ENCODE measurements at regions not wholly inside any gene's neighbourhood (a gene's known extent, or its start where the extent isn't known, plus 50 kb on each side); places are given as distances from the start of the nearest gene placed in this dataset.

DNA sequence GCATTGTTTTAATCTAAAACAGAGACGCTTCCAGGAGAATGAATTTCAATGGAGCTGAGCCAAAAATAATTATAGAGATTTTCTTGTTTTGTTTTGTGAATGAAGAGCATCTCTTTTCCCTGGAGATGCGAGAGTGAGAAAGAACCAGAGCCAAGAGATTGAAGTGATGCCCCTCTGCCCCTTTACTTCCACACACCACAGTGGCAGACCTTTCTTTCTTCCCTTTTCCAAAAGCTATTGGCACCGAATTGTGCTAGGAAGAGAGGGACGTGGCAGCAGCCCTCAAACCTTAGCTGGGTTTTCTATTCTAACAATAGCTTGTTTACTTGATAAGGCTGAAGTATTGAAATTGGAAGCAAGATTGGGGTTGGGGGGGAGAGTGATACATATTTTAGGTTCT is 133.0 kb upstream of the TMEM161B start:
- peaks cover 6% of the 10 kb centered on the region; the same call in 1 of the 2 replicates for H3K27me3 ChIP-seq (ENCODE audit: insufficient read depth)
- no peaks in the 10 kb centered on the region for H3K79me2 ChIP-seq (replicated peaks; ENCODE audit: insufficient read depth)
- H3K36me3 Mint-ChIP-seq (ENCODE audit: low read depth): no peaks in the 10 kb centered on the region
- no peak overlapping the region for H3K4me3 Mint-ChIP-seq
- H3K36me3 ChIP-seq (ENCODE audit: insufficient read depth): no peaks in the 10 kb centered on the region
- no peaks in the 10 kb centered on the region for H3F3A ChIP-seq (replicated peaks; ENCODE audit: low read depth)
- no peaks in the 10 kb centered on the region for H4K20me1 ChIP-seq (replicated peaks; ENCODE audit: insufficient read depth)
- peaks cover 37% of the 10 kb centered on the region for H3K4me1 Mint-ChIP-seq
- peaks cover 52% of the 10 kb centered on the region for H3K4me1 ChIP-seq (ENCODE audit: insufficient read depth)
- TF ChIP-seq ZNF331 (CRISPR knock-in tag; IDR thresholded peaks at IDR 0.05; ENCODE audit: low read depth): no peak
- TF ChIP-seq NANOG (IDR thresholded peaks at IDR 0.05; ENCODE audit: borderline replicate concordance): no peak
- TF ChIP-seq POLR2AphosphoS5 (IDR thresholded peaks at IDR 0.05; ENCODE audit: low read depth): no peak
- TF ChIP-seq, protein P1, sequence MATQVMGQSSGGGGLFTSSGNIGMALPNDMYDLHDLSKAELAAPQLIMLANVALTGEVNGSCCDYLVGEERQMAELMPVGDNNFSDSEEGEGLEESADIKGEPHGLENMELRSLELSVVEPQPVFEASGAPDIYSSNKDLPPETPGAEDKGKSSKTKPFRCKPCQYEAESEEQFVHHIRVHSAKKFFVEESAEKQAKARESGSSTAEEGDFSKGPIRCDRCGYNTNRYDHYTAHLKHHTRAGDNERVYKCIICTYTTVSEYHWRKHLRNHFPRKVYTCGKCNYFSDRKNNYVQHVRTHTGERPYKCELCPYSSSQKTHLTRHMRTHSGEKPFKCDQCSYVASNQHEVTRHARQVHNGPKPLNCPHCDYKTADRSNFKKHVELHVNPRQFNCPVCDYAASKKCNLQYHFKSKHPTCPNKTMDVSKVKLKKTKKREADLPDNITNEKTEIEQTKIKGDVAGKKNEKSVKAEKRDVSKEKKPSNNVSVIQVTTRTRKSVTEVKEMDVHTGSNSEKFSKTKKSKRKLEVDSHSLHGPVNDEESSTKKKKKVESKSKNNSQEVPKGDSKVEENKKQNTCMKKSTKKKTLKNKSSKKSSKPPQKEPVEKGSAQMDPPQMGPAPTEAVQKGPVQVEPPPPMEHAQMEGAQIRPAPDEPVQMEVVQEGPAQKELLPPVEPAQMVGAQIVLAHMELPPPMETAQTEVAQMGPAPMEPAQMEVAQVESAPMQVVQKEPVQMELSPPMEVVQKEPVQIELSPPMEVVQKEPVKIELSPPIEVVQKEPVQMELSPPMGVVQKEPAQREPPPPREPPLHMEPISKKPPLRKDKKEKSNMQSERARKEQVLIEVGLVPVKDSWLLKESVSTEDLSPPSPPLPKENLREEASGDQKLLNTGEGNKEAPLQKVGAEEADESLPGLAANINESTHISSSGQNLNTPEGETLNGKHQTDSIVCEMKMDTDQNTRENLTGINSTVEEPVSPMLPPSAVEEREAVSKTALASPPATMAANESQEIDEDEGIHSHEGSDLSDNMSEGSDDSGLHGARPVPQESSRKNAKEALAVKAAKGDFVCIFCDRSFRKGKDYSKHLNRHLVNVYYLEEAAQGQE (IDR thresholded peaks at IDR 0.05; ENCODE audit: unreplicated experiment): no peak
- TF ChIP-seq JUNB (IDR thresholded peaks at IDR 0.05; ENCODE audit: unreplicated experiment): no peak
- no peak for TF ChIP-seq ZNF114 (CRISPR knock-in tag; IDR thresholded peaks at IDR 0.05)
- TF ChIP-seq EZH2 (IDR thresholded peaks at IDR 0.05; ENCODE audit: low read depth, unreplicated experiment): no peak
- TF ChIP-seq CREB1 (CRISPR knock-in tag; IDR thresholded peaks at IDR 0.05; ENCODE audit: low read depth): no peak
- TF ChIP-seq, protein P2, sequence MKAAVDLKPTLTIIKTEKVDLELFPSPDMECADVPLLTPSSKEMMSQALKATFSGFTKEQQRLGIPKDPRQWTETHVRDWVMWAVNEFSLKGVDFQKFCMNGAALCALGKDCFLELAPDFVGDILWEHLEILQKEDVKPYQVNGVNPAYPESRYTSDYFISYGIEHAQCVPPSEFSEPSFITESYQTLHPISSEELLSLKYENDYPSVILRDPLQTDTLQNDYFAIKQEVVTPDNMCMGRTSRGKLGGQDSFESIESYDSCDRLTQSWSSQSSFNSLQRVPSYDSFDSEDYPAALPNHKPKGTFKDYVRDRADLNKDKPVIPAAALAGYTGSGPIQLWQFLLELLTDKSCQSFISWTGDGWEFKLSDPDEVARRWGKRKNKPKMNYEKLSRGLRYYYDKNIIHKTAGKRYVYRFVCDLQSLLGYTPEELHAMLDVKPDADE (IDR thresholded peaks at IDR 0.05): no peak
- TF ChIP-seq, protein P3, sequence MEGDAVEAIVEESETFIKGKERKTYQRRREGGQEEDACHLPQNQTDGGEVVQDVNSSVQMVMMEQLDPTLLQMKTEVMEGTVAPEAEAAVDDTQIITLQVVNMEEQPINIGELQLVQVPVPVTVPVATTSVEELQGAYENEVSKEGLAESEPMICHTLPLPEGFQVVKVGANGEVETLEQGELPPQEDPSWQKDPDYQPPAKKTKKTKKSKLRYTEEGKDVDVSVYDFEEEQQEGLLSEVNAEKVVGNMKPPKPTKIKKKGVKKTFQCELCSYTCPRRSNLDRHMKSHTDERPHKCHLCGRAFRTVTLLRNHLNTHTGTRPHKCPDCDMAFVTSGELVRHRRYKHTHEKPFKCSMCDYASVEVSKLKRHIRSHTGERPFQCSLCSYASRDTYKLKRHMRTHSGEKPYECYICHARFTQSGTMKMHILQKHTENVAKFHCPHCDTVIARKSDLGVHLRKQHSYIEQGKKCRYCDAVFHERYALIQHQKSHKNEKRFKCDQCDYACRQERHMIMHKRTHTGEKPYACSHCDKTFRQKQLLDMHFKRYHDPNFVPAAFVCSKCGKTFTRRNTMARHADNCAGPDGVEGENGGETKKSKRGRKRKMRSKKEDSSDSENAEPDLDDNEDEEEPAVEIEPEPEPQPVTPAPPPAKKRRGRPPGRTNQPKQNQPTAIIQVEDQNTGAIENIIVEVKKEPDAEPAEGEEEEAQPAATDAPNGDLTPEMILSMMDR (conservative IDR thresholded peaks at IDR 0.05; ENCODE audit: low read depth in 2 of 2): no peak
- TF ChIP-seq STAT1 (IDR thresholded peaks at IDR 0.05; ENCODE audit: unreplicated experiment): no peak
- TF ChIP-seq, protein P4, sequence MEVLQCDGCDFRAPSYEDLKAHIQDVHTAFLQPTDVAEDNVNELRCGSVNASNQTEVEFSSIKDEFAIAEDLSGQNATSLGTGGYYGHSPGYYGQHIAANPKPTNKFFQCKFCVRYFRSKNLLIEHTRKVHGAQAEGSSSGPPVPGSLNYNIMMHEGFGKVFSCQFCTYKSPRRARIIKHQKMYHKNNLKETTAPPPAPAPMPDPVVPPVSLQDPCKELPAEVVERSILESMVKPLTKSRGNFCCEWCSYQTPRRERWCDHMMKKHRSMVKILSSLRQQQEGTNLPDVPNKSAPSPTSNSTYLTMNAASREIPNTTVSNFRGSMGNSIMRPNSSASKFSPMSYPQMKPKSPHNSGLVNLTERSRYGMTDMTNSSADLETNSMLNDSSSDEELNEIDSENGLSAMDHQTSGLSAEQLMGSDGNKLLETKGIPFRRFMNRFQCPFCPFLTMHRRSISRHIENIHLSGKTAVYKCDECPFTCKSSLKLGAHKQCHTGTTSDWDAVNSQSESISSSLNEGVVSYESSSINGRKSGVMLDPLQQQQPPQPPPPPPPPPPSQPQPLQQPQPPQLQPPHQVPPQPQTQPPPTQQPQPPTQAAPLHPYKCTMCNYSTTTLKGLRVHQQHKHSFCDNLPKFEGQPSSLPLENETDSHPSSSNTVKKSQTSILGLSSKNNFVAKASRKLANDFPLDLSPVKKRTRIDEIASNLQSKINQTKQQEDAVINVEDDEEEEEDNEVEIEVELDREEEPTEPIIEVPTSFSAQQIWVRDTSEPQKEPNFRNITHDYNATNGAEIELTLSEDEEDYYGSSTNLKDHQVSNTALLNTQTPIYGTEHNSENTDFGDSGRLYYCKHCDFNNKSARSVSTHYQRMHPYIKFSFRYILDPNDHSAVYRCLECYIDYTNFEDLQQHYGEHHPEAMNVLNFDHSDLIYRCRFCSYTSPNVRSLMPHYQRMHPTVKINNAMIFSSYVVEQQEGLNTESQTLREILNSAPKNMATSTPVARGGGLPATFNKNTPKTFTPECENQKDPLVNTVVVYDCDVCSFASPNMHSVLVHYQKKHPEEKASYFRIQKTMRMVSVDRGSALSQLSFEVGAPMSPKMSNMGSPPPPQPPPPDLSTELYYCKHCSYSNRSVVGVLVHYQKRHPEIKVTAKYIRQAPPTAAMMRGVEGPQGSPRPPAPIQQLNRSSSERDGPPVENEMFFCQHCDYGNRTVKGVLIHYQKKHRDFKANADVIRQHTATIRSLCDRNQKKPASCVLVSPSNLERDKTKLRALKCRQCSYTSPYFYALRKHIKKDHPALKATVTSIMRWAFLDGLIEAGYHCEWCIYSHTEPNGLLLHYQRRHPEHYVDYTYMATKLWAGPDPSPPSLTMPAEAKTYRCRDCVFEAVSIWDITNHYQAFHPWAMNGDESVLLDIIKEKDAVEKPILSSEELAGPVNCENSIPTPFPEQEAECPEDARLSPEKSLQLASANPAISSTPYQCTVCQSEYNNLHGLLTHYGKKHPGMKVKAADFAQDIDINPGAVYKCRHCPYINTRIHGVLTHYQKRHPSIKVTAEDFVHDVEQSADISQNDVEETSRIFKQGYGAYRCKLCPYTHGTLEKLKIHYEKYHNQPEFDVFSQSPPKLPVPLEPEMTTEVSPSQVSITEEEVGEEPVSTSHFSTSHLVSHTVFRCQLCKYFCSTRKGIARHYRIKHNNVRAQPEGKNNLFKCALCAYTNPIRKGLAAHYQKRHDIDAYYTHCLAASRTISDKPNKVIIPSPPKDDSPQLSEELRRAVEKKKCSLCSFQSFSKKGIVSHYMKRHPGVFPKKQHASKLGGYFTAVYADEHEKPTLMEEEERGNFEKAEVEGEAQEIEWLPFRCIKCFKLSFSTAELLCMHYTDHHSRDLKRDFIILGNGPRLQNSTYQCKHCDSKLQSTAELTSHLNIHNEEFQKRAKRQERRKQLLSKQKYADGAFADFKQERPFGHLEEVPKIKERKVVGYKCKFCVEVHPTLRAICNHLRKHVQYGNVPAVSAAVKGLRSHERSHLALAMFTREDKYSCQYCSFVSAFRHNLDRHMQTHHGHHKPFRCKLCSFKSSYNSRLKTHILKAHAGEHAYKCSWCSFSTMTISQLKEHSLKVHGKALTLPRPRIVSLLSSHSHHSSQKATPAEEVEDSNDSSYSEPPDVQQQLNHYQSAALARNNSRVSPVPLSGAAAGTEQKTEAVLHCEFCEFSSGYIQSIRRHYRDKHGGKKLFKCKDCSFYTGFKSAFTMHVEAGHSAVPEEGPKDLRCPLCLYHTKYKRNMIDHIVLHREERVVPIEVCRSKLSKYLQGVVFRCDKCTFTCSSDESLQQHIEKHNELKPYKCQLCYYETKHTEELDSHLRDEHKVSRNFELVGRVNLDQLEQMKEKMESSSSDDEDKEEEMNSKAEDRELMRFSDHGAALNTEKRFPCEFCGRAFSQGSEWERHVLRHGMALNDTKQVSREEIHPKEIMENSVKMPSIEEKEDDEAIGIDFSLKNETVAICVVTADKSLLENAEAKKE (CRISPR knock-in tag; IDR thresholded peaks at IDR 0.05): no peak
- no peak for TF ChIP-seq EZH2phosphoT487 (IDR thresholded peaks at IDR 0.05; ENCODE audit: unreplicated experiment)
- no peaks in the 10 kb centered on the region for H3K9me3 Mint-ChIP-seq
- no peak for ATAC-seq
- H3K9me2 ChIP-seq (ENCODE audit: insufficient read depth): no peaks in the 10 kb centered on the region
- no peak overlapping the region for H3K27ac ChIP-seq (ENCODE audit: low read depth)
- no peak for DNase-seq (ENCODE audit: low spot score)
- no peak overlapping the region for H3K4me3 ChIP-seq
- no peak overlapping the region; the same call in 1 of the 2 replicates for H2AFZ ChIP-seq
- peaks cover 2% of the 10 kb centered on the region for H3K27me3 Mint-ChIP-seq (ENCODE audit: insufficient read depth, low read depth, poor library complexity)
- H3K4me2 ChIP-seq: peak overlapping the region; percentile 46; the same call in 1 of the 2 replicates
- H3K27ac Mint-ChIP-seq: no peak overlapping the region

Measured in GM23338 (cell line).